Suprapubic skin (tissue), 3 donors: ENCODE measurements at regions not wholly inside any gene's neighbourhood (a gene's known extent, or its start where the extent isn't known, plus 50 kb on each side); places are given as distances from the start of the nearest gene placed in this dataset.

Experiments
- POLR2A ChIP-seq, 2 donors: fragments of 450-650 bp; IDR thresholded peaks; one replicate each; pipeline ENCODE4 v1.6.1; 2017; ENCODE audit warnings: antibody characterized with exemption in 2 of 2, mild to moderate bottlenecking in 2 of 2, moderate library complexity in 2 of 2
- TF ChIP-seq, protein P1 (sequence below), 2 donors: fragments of 200-600 bp in 1 of 2; fragments of 450-650 bp in 1 of 2; sonication (generic) in 1 of 2; IDR thresholded peaks; one replicate each; pipeline ENCODE4 v1.5.1; 2016 to 2019; ENCODE audit warnings: antibody characterized with exemption in 2 of 2, mild to moderate bottlenecking in 1 of 2, moderate library complexity in 1 of 2

DNA sequence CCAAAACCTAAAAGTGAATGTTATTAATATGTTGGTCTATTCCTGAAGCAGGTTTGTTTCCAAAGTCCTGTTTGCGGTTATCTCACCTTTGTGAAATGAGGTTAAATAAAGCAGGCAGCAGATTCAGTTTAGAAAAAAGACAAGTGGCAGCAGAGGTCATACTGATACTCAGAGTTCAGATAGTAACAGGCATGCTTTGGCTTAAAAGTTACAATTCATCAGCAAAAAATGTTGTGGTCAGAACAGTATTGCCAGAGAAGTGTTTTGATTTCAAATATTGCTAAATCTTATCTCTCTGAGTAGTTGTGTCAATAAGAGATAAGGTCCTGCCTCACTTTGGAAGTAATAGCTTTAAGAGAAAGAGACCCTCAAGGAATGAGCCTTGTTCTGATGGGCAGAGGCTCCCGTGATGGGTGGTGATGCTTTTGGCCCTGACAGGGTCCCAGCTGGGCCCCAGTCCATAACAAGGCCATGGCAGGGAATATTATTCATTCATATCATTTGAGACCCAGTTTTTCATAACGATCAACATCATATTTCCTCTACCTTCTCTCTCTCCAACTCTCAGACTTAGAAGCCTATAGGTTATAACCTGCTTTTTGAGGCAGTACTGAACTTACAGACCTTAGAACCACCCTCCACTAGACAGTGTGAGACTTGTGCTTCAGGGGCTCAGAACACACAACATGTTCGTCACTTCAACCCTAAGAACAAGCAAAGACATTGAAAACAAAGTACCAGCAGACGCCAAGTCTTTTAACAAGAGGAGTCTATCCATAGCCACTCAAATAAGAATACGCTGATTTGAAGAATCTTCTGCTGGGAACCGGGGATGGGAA lies 58.5 kb upstream of the AHR start:
- no peak for TF ChIP-seq POLR2A (IDR thresholded peaks at IDR 0.05)
- TF ChIP-seq, protein P1, sequence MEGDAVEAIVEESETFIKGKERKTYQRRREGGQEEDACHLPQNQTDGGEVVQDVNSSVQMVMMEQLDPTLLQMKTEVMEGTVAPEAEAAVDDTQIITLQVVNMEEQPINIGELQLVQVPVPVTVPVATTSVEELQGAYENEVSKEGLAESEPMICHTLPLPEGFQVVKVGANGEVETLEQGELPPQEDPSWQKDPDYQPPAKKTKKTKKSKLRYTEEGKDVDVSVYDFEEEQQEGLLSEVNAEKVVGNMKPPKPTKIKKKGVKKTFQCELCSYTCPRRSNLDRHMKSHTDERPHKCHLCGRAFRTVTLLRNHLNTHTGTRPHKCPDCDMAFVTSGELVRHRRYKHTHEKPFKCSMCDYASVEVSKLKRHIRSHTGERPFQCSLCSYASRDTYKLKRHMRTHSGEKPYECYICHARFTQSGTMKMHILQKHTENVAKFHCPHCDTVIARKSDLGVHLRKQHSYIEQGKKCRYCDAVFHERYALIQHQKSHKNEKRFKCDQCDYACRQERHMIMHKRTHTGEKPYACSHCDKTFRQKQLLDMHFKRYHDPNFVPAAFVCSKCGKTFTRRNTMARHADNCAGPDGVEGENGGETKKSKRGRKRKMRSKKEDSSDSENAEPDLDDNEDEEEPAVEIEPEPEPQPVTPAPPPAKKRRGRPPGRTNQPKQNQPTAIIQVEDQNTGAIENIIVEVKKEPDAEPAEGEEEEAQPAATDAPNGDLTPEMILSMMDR (IDR thresholded peaks at IDR 0.05) = no peak
